Hepatic stellate cell (primary cell): ENCODE measurements at regions not wholly inside any gene's neighbourhood (a gene's known extent, or its start where the extent isn't known, plus 50 kb on each side); places are given as distances from the start of the nearest gene placed in this dataset.
"Not testable (repeated sequence)": the region's sequence is repeated elsewhere in the genome, so short reads cannot be mapped to it uniquely, and the experiment has no call there.

Experiments
- DNase-seq: peaks from one replicate; pipeline ENCODE4 v3.0.0; 2011; ENCODE audit warnings: low spot score

- peak; percentile 31 for DNase-seq
These were observed 267.8 kb downstream of the KTN1 start for GRCh38 chr14:55847766-55848165.

GRCh38 chr14:55848964-55849363, 269.0 kb downstream of the KTN1 start:
- no peak for DNase-seq

GRCh38 chr14:55849833-55850232, 268.4 kb upstream of the PELI2 start:
- no peak for DNase-seq

- DNase-seq: peak; percentile 41
These were observed 267.4 kb upstream of the PELI2 start for GRCh38 chr14:55850825-55851241.

GRCh38 chr14:55851301-55851700, 266.9 kb upstream of the PELI2 start:
- DNase-seq: no peak

- no peak for DNase-seq
These were observed 266.2 kb upstream of the PELI2 start for GRCh38 chr14:55851961-55852360.

- DNase-seq: no peak
These were observed 262.5 kb upstream of the PELI2 start for GRCh38 chr14:55855751-55856150.

GRCh38 chr14:55858604-55859003, 259.6 kb upstream of the PELI2 start:
- no peak for DNase-seq

- DNase-seq: not testable (repeated sequence)
These were observed 256.6 kb upstream of the PELI2 start for GRCh38 chr14:55861561-55861960.

GRCh38 chr14:55864890-55865655, 253.1 kb upstream of the PELI2 start:
- DNase-seq: no peak

GRCh38 chr14:55867311-55867710, 250.9 kb upstream of the PELI2 start:
- no peak for DNase-seq

GRCh38 chr14:55867719-55868118, 250.5 kb upstream of the PELI2 start:
- DNase-seq: no peak

GRCh38 chr14:55869397-55870049, 248.7 kb upstream of the PELI2 start:
- no peak for DNase-seq

GRCh38 chr14:55873169-55873568, 245.0 kb upstream of the PELI2 start:
- DNase-seq: no peak

GRCh38 chr14:55874785-55875184, 243.4 kb upstream of the PELI2 start:
- DNase-seq: no peak

- DNase-seq: no peak
These were observed 240.3 kb upstream of the PELI2 start for GRCh38 chr14:55877942-55878341.

- DNase-seq: no peak
These were observed 236.5 kb upstream of the PELI2 start for GRCh38 chr14:55881577-55882241.

GRCh38 chr14:55884819-55885218, 233.4 kb upstream of the PELI2 start:
- DNase-seq: no peak

GRCh38 chr14:55889124-55889523, 229.1 kb upstream of the PELI2 start:
- no peak for DNase-seq

- DNase-seq: no peak
These were observed 226.5 kb upstream of the PELI2 start for GRCh38 chr14:55891692-55892091.

- no peak for DNase-seq
These were observed 225.3 kb upstream of the PELI2 start for GRCh38 chr14:55892906-55893305.

- DNase-seq: no peak
These were observed 224.5 kb upstream of the PELI2 start for GRCh38 chr14:55893705-55894104.

- no peak for DNase-seq
These were observed 221.2 kb upstream of the PELI2 start for GRCh38 chr14:55897031-55897430.
